OCI-LY1 (cell line): ENCODE measurements at regions not wholly inside any gene's neighbourhood (a gene's known extent, or its start where the extent isn't known, plus 50 kb on each side); places are given as distances from the start of the nearest gene placed in this dataset.

Source experiments
- H2AFZ ChIP-seq: fragments of 200-600 bp; sonication (generic), shearing (Covaris generic); 2 replicates; pipeline ENCODE4 v1.6.0; 2014; ENCODE audit warnings: antibody characterized with exemption, mild to moderate bottlenecking, low read length
- H3F3A ChIP-seq: fragments of 200-600 bp; sonication (generic), shearing (Covaris generic); 2 replicates; pipeline ENCODE4 v1.6.0; 2014; ENCODE audit warnings: mild to moderate bottlenecking, antibody characterized with exemption, low read length, moderate library complexity; ENCODE audit not compliant: insufficient read depth
- H3K27ac ChIP-seq: fragments of 200-600 bp; sonication (generic); 2 replicates; pipeline ENCODE4 v1.5.1; 2014; ENCODE audit warnings: low read length, mixed run types, mild to moderate bottlenecking, low read depth; ENCODE audit not compliant: poor library complexity, severe bottlenecking
- H3K27me3 ChIP-seq: fragments of 200-600 bp; sonication (generic); 2 replicates; pipeline ENCODE4 v1.6.0; 2014; ENCODE audit warnings: antibody characterized with exemption, mild to moderate bottlenecking, low read length, moderate library complexity; ENCODE audit not compliant: insufficient read depth
- H3K36me3 ChIP-seq: fragments of 200-600 bp; sonication (generic); 2 replicates; pipeline ENCODE4 v1.6.1; 2014; ENCODE audit warnings: mild to moderate bottlenecking, antibody characterized with exemption, low read length, moderate library complexity, mixed read lengths; ENCODE audit not compliant: insufficient read depth
- H3K4me1 ChIP-seq: fragments of 200-600 bp; sonication (generic); 2 replicates; pipeline ENCODE4 v1.5.1; 2014; ENCODE audit warnings: mild to moderate bottlenecking, low read length, moderate library complexity; ENCODE audit not compliant: insufficient read depth, severe bottlenecking
- H3K4me2 ChIP-seq: fragments of 200-600 bp; sonication (generic), shearing (Covaris generic); 2 replicates; pipeline ENCODE4 v1.6.1; 2014; ENCODE audit warnings: low read length
- H3K4me3 ChIP-seq: fragments of 200-600 bp; sonication (generic); 2 replicates; pipeline ENCODE4 v1.5.1; 2014; ENCODE audit warnings: low read length, low read depth, mild to moderate bottlenecking, mixed read lengths; ENCODE audit not compliant: poor library complexity, severe bottlenecking
- H3K79me2 ChIP-seq: fragments of 200-600 bp; shearing (Covaris generic); 2 replicates; pipeline ENCODE4 v1.6.1; 2016; ENCODE audit warnings: mixed run types, low read length, mixed read lengths; ENCODE audit not compliant: insufficient read depth
- H3K9ac ChIP-seq: fragments of 200-600 bp; sonication (generic), shearing (Covaris generic); 2 replicates; pipeline ENCODE4 v1.6.1; 2014; ENCODE audit warnings: mild to moderate bottlenecking, low read length, mixed read lengths
- H3K9me2 ChIP-seq: fragments of 200-600 bp; sonication (generic), shearing (Covaris generic); 2 replicates; pipeline ENCODE4 v1.6.1; 2014; ENCODE audit warnings: low read depth, mild to moderate bottlenecking, low read length, mixed read lengths
- H3K9me3 ChIP-seq: fragments of 200-600 bp; shearing (Covaris generic); 2 replicates; pipeline ENCODE4 v1.6.1; 2014; ENCODE audit warnings: low read length, mixed read lengths
- H4K20me1 ChIP-seq: fragments of 200-600 bp; sonication (generic), shearing (Covaris generic); 2 replicates; pipeline ENCODE4 v1.6.0; 2016; ENCODE audit warnings: mild to moderate bottlenecking, low read length; ENCODE audit not compliant: insufficient read depth
- CTCF ChIP-seq: fragments of 200-600 bp; sonication (generic), shearing (Covaris generic); IDR thresholded peaks from 2 replicates; pipeline ENCODE4 v1.5.1; 2017; ENCODE audit warnings: mild to moderate bottlenecking, antibody characterized with exemption, low read length, moderate library complexity, mixed read lengths
- EZH2 ChIP-seq: fragments of 200-600 bp; sonication (generic), shearing (Covaris generic); IDR thresholded peaks from 2 replicates; pipeline ENCODE4 v1.8.0; 2017; ENCODE audit warnings: borderline replicate concordance, mixed run types, mild to moderate bottlenecking, antibody characterized with exemption, low read length, moderate library complexity, mixed read lengths

GRCh38 chr7:25886387-25887240 is 265.4 kb upstream of the NFE2L3 start:
- Histone ChIP-seq H3K4me2 (no peak overlapping the region), H3K36me3 (no peaks in the 10 kb centered on the region), H3K79me2 (no peaks in the 10 kb centered on the region), H3K9me3 (no peaks in the 10 kb centered on the region), H3K9me2 (no peaks in the 10 kb centered on the region), H3K9ac (no peak overlapping the region), H4K20me1 (no peaks in the 10 kb centered on the region), H3K27ac (no peak overlapping the region), H3K4me3 (no peak overlapping the region), H2AFZ (no peak overlapping the region), H3K4me1 (peaks cover 15% of the 10 kb centered on the region), H3K27me3 (no peaks in the 10 kb centered on the region), H3F3A (no peaks in the 10 kb centered on the region)
- TF ChIP-seq CTCF, result no peak

- no peaks in the 10 kb centered on the region for H3K9me3 ChIP-seq
- no peak overlapping the region for H3K4me2 ChIP-seq
- no peaks in the 10 kb centered on the region for H3K36me3 ChIP-seq
- no peak overlapping the region for H3K4me3 ChIP-seq
- no peaks in the 10 kb centered on the region for H3F3A ChIP-seq
- peaks cover 15% of the 10 kb centered on the region for H3K4me1 ChIP-seq
- no peak overlapping the region for H3K9ac ChIP-seq
- H3K79me2 ChIP-seq, result no peaks in the 10 kb centered on the region
- no peak overlapping the region for H2AFZ ChIP-seq
- no peaks in the 10 kb centered on the region for H3K27me3 ChIP-seq
- no peak overlapping the region for H3K27ac ChIP-seq
- H3K9me2 ChIP-seq, result no peaks in the 10 kb centered on the region
- H4K20me1 ChIP-seq, result no peaks in the 10 kb centered on the region
- TF ChIP-seq CTCF (no peak), EZH2 (no peak)
Observed at GRCh38 chr7:25887266-25887665, 264.7 kb upstream of the NFE2L3 start.

- no peak for TF ChIP-seq EZH2
- no peak for TF ChIP-seq CTCF
- no peaks in the 10 kb centered on the region for H4K20me1 ChIP-seq
Observed at GRCh38 chr7:25887795-25888559, 264.0 kb upstream of the NFE2L3 start.

More at GRCh38 chr7:25887795-25888559, 264.0 kb upstream of the NFE2L3 start:
- H3K27ac ChIP-seq, result no peak overlapping the region
- H3K4me3 ChIP-seq, result no peak overlapping the region
- no peak overlapping the region for H3K9ac ChIP-seq
- H3K4me1 ChIP-seq, result peaks cover 21% of the 10 kb centered on the region
- H3K27me3 ChIP-seq, result no peaks in the 10 kb centered on the region
- H3F3A ChIP-seq, result no peaks in the 10 kb centered on the region
- no peaks in the 10 kb centered on the region for H3K36me3 ChIP-seq
- no peaks in the 10 kb centered on the region for H3K79me2 ChIP-seq
- no peaks in the 10 kb centered on the region for H3K9me2 ChIP-seq
- no peaks in the 10 kb centered on the region for H3K9me3 ChIP-seq
- H3K4me2 ChIP-seq, result no peak overlapping the region
- H2AFZ ChIP-seq, result no peak overlapping the region
